Upper lobe of left lung (tissue), 4 donors: ENCODE measurements at regions not wholly inside any gene's neighbourhood (a gene's known extent, or its start where the extent isn't known, plus 50 kb on each side); places are given as distances from the start of the nearest gene placed in this dataset.

Experiments
- POLR2A ChIP-seq, 4 donors: fragments of 450-650 bp; IDR thresholded peaks; one replicate each; pipeline ENCODE4 v1.5.1; 2016 to 2017; ENCODE audit warnings: antibody characterized with exemption in 4 of 4, mild to moderate bottlenecking in 2 of 4
- POLR2AphosphoS5 ChIP-seq, 2 donors: sonication (generic); formaldehyde crosslinking; IDR thresholded peaks; one replicate each; pipeline ENCODE4 v1.5.1; 2017; ENCODE audit warnings: antibody characterized with exemption in 2 of 2
- TF ChIP-seq, protein P1 (sequence below), 6 experiments: fragments of 450-650 bp in 4 of 6; fragments of 200-600 bp in 2 of 6; sonication (generic) in 2 of 6; IDR thresholded peaks; one replicate each; pipeline ENCODE4 v1.5.1; 2016 to 2019; ENCODE audit warnings: antibody characterized with exemption in 6 of 6

- TF ChIP-seq, protein P1, sequence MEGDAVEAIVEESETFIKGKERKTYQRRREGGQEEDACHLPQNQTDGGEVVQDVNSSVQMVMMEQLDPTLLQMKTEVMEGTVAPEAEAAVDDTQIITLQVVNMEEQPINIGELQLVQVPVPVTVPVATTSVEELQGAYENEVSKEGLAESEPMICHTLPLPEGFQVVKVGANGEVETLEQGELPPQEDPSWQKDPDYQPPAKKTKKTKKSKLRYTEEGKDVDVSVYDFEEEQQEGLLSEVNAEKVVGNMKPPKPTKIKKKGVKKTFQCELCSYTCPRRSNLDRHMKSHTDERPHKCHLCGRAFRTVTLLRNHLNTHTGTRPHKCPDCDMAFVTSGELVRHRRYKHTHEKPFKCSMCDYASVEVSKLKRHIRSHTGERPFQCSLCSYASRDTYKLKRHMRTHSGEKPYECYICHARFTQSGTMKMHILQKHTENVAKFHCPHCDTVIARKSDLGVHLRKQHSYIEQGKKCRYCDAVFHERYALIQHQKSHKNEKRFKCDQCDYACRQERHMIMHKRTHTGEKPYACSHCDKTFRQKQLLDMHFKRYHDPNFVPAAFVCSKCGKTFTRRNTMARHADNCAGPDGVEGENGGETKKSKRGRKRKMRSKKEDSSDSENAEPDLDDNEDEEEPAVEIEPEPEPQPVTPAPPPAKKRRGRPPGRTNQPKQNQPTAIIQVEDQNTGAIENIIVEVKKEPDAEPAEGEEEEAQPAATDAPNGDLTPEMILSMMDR (IDR thresholded peaks at IDR 0.05), result no peak
- TF ChIP-seq POLR2AphosphoS5 (IDR thresholded peaks at IDR 0.05), result no peak
- TF ChIP-seq POLR2A (IDR thresholded peaks at IDR 0.05), result no peak
Observed at GRCh38 chr5:175214152-175214551, 229.8 kb downstream of the DRD1 start.
